Left colon (tissue), 2 donors: ENCODE measurements at regions not wholly inside any gene's neighbourhood (a gene's known extent, or its start where the extent isn't known, plus 50 kb on each side); places are given as distances from the start of the nearest gene placed in this dataset.
"Not testable (repeated sequence)": the region's sequence is repeated elsewhere in the genome, so short reads cannot be mapped to it uniquely, and the experiment has no call there.

Experiments used
- ATAC-seq: fragments of 200-7000 bp; cut with Tn5 transposase; one replicate; pipeline ENCODE4 v1.9.1; 2020; ENCODE audit warnings: mild to moderate bottlenecking, moderate library complexity
- DNase-seq, 2 donors: peaks; one replicate each; pipeline ENCODE4 v3.0.0-alpha.2; 2020
- intact Hi-C, 2 donors: fragments of 100-400 bp; cut with DNase I in 1 of 2; cut with micrococcal nuclease in 1 of 2; formaldehyde crosslinking; loops; one replicate each; pipeline versions ENCODE4 v1.11.2 to v1.14.0; 2022; cut with DNase I, micrococcal nuclease
- donor health status: DM: no; HTN: no; CAD: no.
- donor health status: DM: yes; HTN: yes; CAD: no.

DNA sequence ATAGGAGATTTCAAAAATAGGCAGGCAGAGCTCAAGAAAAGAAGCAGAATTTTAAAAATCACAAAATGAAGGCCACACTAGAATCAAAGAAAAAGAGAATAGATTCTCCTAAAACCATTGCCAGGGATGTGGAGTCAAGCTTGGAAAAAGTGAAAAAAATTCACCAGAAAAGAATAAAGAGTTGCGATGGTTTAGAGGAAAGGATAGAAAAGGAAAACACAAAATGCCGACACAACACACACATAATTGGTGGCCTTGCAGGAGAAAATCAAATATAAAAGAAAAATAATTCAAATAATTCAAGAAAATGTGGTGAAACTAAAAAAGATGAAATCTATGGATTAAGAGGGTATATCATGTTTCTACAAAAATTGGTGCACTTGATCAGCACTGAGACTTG, 181.6 kb upstream of the C14orf180 start:
- intact Hi-C loops = no loop called here
- DNase-seq (no peak), ATAC-seq (no peak)

DNA sequence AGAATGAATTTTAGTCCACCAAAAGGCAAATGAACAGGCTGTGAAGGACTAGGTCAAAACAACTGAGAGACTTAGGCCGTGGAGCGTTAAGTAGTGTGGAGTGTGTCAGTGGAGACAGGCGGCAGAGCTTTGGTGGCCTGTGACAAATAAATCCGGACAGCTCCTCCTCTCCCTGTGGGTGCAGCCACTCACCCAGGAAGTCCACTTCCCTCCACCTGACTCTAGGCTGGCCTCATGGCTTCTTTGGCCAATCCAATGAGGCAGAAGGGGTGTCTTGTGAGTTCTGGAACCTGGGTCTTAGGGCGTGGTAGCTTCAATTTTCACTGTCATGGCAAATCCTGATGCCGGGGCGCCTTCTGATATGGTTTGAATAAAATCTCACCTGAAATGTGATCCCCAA, 180.9 kb upstream of the C14orf180 start:
- DNase-seq (no peak), ATAC-seq (no peak)
- intact Hi-C loops = no loop called here

DNA sequence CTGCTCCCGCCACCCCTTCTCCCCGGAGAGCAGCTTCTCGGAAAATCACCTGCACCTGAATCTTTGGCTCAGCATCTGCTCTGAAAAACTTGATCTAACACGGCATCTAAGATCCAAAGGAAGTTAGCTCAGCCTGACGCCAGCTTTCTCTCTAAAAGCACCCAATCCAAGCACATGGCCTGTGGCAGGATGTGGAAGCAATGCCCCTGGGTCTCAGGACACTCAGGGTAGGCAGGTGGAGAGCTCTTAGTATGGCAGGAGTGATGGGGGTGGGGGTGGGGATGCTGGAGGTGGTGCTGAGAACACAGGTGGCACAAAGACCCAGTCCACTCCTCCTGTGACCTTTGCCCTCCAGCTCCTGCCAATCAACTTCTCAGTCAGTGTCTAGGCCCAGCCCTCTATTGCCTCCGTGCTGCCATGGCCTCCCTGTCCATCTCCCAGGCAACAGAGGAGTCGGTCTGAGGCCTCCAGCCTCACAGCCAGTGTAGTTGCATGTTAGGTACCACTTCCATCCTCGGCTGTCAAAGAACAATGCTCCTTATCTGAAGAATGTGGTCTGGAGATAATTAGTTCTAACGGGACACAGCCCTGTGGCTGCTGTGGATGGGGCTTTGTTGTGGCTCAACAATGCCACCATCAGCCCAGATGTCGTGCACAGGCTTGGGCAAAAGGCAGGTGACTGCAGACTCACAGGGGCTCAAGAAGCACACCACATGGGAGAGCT, 180.0 kb upstream of the C14orf180 start:
- intact Hi-C loops = no loop called here
- DNase-seq (no peak), ATAC-seq (no peak)

DNA sequence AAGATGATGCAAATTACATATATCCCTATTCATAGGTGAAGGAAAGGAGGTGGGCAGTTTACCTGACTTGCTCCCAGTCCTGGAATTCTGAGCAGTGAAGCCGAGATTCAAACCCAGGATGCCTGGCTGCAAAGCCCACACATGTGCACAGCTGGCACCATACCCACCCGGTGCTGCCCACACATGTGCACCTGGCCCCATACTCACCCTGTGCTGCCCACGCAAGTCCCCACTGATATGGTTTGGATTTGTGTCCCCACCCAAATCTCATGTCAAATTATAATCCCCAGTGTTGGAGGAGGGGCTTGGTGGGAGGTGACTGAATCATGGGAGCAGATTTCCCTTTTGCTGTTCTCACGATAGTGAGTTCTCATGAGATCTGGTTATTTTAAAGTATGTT, 179.2 kb upstream of the C14orf180 start:
- DNase-seq (no peak), ATAC-seq (no peak)
- intact Hi-C loops = no loop called here

DNA sequence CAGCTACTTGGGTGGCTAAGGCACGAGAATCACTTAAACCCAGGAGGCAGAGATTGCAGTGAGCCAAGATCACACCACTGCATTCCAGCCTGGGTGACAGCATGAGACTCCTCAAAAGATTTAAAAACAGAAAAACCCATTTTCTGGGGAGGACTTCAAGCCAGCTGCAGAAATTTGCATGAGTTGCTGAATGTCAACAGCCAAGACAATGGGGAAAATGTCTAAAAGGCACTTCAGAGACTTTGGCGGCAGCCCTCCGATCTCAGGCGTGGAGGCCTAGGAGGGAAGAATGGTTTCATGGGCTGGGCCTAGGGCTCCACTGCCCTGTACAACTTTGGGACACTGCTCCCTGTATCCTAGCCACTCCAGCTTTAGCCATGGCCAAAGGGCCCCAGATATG, 177.8 kb upstream of the C14orf180 start:
- DNase-seq (no peak), ATAC-seq (no peak)
- intact Hi-C loops = no loop called here

DNA sequence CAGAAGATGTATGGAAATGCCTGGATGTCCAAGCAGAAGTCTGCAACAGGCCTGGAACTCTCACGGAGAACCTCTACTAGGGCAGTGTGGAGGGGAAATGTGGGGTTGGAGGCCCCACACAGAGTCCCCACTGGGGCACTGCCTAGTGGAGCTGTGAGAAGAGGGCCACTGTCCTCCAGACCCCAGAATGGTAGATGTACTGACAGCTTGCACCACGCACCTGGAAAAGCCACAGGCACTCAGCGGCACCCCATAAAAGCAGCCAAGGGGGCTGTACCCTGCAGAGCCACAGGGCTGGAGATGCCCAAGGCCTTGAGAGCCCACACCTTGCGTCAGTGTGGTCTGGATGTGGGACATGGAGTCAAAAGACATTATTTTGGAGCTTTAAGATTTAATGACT, 177.3 kb upstream of the C14orf180 start:
- ATAC-seq, DNase-seq, intact Hi-C loops: not testable (repeated sequence)

DNA sequence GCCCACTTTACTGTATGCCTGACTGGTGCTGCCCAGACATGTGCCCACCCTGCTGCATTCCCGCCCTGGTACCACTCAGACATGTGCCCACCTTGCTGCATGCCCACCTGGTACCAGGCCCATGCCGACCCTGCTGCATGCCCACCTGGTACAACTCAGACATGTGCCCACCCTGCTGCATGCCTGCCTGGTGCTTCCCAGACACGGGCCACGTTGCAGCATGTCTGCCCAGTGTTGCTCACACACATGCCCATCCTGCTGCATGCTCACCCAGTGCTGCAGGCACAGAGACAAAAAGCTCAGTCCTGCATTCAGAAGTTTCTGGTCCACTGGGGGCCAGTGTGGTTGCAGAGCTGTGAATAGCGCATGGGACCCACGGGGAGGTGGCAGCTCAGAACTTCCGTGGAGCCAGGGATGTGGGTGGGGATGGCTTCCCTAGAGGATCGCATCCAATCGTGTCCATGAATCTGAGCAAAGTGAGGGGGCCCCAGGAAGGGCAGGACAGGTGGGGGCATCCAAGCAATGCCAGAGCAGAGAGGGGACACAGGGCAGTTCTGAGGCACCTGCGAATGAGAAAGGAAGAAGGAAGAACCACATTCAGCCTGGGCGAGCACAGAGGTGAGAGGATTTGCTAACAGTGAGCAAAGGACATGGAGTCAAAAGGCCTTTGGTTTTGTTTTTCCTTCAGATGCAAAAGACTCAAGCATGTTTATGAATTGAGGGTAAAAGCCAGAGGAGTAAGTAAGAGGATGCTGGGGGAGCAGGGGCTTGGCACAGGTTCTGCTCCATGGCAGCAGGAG, 175.9 kb upstream of the C14orf180 start:
- no peak for ATAC-seq
- intact Hi-C loops = no loop called here
- DNase-seq = no peak

DNA sequence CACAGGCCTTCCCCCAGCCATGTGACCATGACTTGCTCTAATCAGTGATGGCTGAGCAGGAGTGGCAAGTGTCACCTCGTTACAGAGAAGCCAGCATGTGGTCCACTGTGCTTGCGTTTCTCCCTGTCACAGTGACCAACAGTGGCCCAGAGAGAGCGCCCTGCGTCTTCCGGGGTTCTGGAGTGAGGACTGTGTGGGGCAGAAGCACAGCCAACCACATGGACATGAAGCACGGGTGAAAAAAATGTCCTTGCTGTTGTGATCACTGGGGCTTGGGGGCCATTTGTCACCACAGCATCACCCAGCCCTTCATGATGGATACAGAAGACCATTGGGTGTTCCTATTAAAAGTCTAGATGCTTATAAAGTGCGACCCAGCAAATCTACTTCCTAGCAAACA, 174.6 kb upstream of the C14orf180 start:
- no peak for ATAC-seq
- intact Hi-C loops = no loop called here
- DNase-seq = no peak

DNA sequence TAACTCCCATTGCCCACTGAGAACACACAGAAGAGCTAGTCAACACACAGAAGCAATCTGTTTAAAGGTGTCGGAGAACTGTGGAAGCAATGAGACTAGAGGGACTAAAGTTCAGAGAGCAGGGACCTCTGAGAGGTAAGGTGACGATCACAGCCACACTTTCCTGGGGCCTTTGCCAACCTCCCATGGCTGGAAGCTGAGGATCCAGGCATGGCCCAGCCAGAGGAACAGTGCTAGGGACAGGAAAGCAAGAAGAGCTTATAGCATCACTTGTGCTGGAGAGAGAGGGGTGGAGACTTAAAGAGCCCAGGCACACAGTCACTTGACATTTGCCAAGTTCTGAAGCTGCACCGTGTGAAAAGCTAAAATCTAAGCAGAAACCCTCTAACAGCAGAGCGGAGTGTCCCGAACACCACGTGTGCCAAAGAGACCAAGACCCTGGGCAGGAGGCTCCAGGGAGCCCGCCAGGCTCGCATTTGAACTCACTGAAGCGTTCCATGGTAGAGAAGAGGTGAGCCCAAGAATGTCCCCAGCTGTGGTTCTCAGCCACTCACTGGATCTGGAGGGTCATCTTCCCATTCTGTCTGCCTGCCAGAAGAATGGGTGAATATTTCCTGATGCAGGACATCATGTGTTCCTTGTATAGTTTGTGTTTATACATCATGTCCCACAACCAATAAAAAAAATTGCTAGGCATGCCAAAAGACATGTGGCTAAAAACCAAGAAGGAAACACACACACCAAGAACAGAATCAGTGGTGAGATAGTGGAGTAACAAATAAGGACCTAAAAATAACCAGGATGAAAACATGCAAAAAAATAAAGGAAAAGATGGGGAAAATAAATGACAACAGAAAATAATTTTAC, 174.0 kb upstream of the C14orf180 start:
- intact Hi-C loops = no loop called here
- no peak for DNase-seq
- ATAC-seq = no peak

DNA sequence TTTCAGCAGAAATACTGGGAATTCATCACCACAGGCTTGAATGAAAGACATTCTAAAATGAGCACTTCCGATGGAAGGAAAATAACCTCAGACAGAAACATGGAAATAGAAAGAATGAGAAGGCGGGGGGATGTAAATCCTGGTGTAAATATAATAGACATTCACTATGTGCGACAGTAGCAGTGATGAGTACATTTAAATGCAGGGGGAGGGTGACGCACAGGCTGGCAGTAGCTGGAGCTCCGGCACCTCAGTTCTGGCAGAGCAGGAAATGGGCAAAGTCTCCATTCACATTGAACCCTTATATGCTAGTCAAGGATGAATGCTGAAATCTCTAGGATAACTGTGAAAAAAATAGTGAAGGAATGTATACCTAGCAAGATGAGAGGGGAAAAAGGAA, 172.7 kb upstream of the C14orf180 start:
- ATAC-seq (no peak), DNase-seq (no peak)
- intact Hi-C loops = no loop called here

DNA sequence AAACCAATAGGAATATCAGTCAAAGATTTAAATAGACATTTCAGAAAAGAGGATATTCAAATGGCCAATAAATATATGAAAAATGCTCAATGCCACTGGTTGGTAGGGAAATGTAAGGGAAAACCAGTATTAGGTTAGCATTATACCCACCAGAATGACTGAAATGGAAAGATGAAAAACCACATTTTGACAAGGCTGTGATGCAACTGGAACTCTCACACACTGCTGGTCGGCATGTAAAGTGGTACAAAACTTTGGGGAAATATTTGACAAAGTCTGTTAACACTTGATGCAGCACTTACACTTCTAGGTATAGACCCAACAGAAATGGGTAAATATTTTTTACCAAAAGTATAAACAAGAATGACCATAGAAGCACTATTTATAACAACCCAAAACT, 163.2 kb upstream of the C14orf180 start:
- intact Hi-C loops = no loop called here
- no peak for DNase-seq
- no peak for ATAC-seq

DNA sequence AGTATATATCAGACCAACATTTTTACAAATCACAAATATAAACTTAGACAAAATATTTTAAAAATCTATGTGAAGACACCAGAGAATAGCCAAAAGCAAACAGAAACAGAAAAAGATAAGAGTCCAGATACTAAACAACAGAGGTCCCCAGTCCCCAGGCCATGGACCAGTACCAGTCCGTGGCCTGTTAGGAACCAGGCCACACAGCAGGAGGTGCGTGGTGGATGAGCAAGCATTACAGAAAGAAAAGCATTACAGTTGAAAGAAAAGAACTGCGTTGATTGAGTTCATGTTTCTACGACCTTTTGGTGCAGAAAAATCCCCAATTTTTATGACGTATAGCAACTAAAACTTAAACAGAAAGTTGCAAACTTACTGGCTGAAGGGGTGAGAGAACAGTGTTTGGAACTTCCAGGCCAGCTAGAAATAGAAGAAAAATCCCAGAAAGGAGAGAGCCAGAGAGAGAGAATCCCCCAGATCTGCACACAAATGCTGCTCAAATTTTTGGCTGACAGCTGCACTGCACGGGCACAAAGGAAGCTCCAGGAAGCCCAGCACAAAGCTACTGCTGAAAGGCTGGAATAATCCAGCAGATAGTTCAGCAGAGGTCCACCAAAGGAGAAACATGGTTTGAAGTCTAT, 159.6 kb upstream of the C14orf180 start:
- DNase-seq (no peak), ATAC-seq (no peak)
- intact Hi-C loops = no loop called here

DNA sequence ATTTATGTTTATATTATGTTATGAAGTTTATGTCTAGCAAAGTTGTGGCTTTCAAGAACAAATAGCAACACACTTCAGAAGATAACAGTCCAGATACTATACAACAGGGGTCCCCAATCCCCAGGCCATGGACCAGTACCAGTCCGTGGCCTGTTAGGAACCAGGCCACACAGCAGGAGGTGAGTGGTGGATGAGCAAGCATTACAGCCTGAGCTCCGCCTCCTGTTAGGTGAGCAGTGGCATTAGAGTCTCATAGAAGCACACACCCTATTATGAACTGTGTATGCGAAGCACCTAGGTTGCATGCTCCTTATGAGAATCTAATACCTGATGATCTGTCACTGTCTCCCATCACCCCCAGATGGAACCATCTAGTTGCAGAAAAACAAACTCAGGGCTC, 159.0 kb upstream of the C14orf180 start:
- ATAC-seq = not testable (repeated sequence)

DNA sequence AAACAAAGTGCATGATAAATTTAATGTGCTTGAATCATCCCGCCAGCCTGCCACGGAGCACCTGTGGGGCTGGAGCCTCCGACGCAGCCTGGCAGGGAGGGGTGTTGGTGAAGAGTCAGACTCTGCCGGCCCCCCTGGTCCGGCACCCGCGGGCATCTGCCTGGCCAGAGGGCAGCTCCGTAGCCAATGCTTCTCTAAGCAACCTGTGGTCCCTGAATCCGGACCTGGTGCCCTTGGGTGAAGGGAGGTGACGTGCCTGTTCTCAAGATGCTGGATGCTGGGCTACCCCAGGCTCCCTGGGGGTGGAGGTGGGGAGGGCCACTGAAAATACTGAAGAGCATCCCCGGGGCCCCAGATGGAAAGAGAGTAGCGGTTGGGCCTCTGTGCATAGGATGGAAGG, 158.6 kb upstream of the C14orf180 start:
- intact Hi-C loops = no loop called here
- ATAC-seq (no peak), DNase-seq (no peak)

More for the DNA sequence above, 159.0 kb upstream of the C14orf180 start:
- intact Hi-C loops, DNase-seq: not testable (repeated sequence)

DNA sequence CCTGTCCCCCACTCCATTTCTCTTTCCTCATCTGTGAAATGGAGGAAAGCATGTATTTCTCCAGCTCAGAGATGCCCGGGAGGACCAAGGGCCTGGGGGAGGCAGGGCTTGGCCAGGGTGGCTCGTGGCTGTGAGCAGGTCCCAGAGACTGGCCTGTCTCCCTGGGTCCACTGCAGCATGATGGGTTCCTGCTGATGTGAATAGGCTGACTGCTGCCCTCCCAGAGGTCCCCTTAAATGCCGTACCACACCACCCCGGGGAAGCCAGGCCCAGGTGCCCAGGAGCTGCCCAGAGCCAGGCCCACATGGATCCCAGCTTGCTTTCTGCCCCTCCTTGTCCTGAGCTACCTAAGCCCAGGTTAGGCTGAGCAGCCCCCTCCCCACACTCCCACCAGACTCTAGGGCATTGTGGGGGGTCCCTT, 158.2 kb upstream of the C14orf180 start:
- intact Hi-C loops = no loop called here
- no peak for DNase-seq
- ATAC-seq = no peak

DNA sequence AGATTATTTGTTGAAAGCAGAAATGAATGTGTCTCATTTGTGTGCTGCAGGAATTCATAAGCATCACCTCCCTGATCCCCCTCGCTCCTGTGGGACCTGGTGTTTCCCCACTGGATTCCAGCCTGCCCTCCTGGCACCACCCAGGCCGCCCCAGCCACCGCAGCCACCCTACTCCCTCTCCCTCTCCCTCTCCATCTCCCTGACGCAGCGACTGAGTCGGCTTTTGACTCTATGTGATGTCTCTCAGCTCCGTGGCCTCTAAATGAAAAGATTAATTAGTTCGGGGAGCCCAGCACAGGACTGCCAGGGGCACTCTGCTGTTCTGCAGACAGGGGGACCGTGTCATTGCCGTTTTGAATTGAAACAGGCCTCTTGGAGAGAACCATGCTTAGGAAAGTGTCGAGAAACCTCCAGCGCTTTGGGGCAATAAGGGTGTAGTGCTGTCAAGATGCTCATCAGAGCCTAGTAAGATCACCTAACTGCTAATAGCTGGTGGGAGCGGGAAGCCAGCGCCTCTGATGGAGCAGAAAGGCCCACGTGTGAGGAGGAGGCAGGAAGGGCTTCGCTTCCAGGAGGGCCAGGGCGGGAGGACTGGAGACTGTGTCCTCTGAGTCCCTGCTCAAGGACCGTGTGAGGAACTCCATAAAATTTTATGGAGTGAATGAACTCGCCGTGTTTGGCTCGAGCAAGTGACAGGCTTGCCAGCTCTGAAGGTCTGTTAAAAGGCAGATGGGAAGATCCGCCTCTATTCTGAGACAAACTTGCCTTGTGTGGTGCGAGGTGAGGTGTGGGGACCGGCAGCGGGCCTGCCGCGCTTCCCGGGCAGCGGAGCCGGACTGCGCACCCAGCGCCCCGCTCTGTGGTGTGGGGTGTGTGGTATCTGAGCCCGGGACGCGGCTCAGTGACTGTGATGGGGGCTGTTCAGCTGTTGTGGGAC, 157.4 kb upstream of the C14orf180 start:
- DNase-seq (no peak), ATAC-seq (no peak)
- intact Hi-C loops = no loop called here

DNA sequence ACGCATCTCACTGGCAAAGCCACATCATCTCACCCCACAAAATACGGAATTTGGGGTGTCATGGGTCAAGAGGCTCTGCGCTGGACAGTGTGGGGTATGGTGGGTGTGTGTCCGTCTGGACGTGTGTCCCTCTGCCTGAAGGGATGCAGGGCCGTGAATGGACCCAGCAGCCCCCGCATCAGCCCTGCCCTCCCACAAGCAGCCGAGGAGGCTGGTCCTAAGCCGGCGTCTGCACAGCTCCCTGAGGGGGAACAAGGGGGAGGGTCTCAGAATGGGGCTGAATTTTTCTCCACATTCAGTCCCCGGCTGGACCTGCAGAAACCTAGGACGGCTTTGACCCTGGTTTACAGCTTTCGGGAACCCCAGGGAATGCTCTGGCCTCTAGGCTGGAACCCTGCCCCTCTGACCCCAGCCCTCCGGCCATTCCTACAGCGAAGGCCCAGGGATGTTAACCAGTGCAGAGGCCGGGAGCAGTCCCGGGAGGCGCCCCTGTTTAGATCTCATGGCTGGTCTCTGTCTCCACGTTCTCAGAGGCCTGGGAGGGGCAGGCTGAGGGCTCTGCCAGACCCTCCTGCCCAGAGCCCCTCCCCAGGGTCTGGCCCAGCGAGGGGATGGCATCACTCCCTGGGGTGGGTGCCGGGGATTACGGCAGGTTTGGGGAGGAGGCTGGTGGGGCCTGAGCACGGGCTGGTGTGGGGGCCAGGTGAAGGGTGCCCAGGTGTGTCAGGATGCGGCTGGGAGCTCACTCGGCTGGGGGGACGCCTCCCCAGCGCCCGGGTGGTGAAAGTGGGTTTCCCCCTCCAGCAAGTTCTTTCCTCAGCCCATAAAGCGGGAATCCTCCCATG, 156.5 kb upstream of the C14orf180 start:
- ATAC-seq (no peak), DNase-seq (no peak)
- intact Hi-C loops = no loop called here
